GM23338 (cell line): ENCODE measurements at regions not wholly inside any gene's neighbourhood (a gene's known extent, or its start where the extent isn't known, plus 50 kb on each side); places are given as distances from the start of the nearest gene placed in this dataset.

ENCODE experiments used
- ATAC-seq: fragments of 200-7000 bp; cut with Tn5 transposase; 3 replicates; pipeline ENCODE4 v1.9.1; 2020
- DNase-seq: peaks from one replicate; pipeline ENCODE4 v3.0.0-alpha.2; 2015; ENCODE audit warnings: low spot score
- H2AFZ ChIP-seq: fragments of 200-600 bp; sonication (generic); 2 replicates; pipeline ENCODE4 v1.8.0; 2016; ENCODE audit warnings: antibody characterized with exemption, mild to moderate bottlenecking, moderate library complexity
- H3F3A ChIP-seq: fragments of 200-600 bp; sonication (generic); replicated peaks from 2 replicates; pipeline ENCODE4 v1.8.0; 2017; ENCODE audit warnings: antibody characterized with exemption, mixed run types, low read depth
- H3K27ac ChIP-seq: fragments of 200-600 bp; sonication (generic); 2 replicates; pipeline ENCODE4 v1.6.1; 2016; ENCODE audit warnings: low read depth
- H3K27me3 ChIP-seq: fragments of 200-600 bp; sonication (generic); 2 replicates; pipeline ENCODE4 v1.8.0; 2016; ENCODE audit warnings: mild to moderate bottlenecking, mixed run types, moderate library complexity; ENCODE audit not compliant: insufficient read depth
- H3K36me3 ChIP-seq: fragments of 200-600 bp; sonication (generic); 2 replicates; pipeline ENCODE4 v1.8.0; 2016; ENCODE audit warnings: mild to moderate bottlenecking; ENCODE audit not compliant: insufficient read depth
- H3K4me1 ChIP-seq: fragments of 200-600 bp; sonication (generic); 2 replicates; pipeline ENCODE4 v1.8.0; 2016; ENCODE audit warnings: mild to moderate bottlenecking, moderate library complexity; ENCODE audit not compliant: insufficient read depth
- H3K4me2 ChIP-seq: fragments of 200-600 bp; sonication (generic); 2 replicates; pipeline ENCODE4 v1.7.1; 2017; ENCODE audit warnings: mixed run types
- H3K4me3 ChIP-seq: fragments of 200-600 bp; sonication (generic); 2 replicates; pipeline ENCODE4 v1.6.1; 2016; ENCODE audit warnings: mixed run types
- H3K79me2 ChIP-seq: fragments of 200-600 bp; sonication (generic); replicated peaks from 2 replicates; pipeline ENCODE4 v1.8.0; 2017; ENCODE audit warnings: mild to moderate bottlenecking; ENCODE audit not compliant: insufficient read depth
- H3K9me2 ChIP-seq: fragments of 200-600 bp; sonication (generic); 2 replicates; pipeline ENCODE4 v1.8.0; 2017; ENCODE audit not compliant: insufficient read depth
- H4K20me1 ChIP-seq: fragments of 200-600 bp; sonication (generic); replicated peaks from 2 replicates; pipeline ENCODE4 v1.8.0; 2017; ENCODE audit warnings: mild to moderate bottlenecking; ENCODE audit not compliant: insufficient read depth
- H3K27ac Mint-ChIP-seq: 2 replicates; pipeline ENCODE4 v1.8.0; 2020; ENCODE audit warnings: inconsistent platforms, mild to moderate bottlenecking, moderate library complexity, mixed read lengths
- H3K27me3 Mint-ChIP-seq: 3 replicates; pipeline ENCODE4 v1.8.0; 2022; ENCODE audit warnings: low read depth, mild to moderate bottlenecking, moderate library complexity, mixed read lengths, inconsistent platforms; ENCODE audit not compliant: insufficient read depth, poor library complexity
- H3K36me3 Mint-ChIP-seq: 3 replicates; pipeline ENCODE4 v1.8.0; 2021; ENCODE audit warnings: low read depth, mild to moderate bottlenecking, inconsistent platforms, moderate library complexity, mixed read lengths
- H3K4me1 Mint-ChIP-seq: 3 replicates; pipeline ENCODE4 v1.8.0; 2020; ENCODE audit warnings: mild to moderate bottlenecking, inconsistent platforms, mixed read lengths
- H3K4me3 Mint-ChIP-seq: 3 replicates; pipeline ENCODE4 v1.8.0; 2021; ENCODE audit warnings: moderate library complexity, mild to moderate bottlenecking, inconsistent platforms, mixed read lengths
- H3K9me3 Mint-ChIP-seq: 3 replicates; pipeline ENCODE4 v1.8.0; 2020; ENCODE audit warnings: moderate library complexity, mild to moderate bottlenecking, inconsistent platforms, mixed read lengths
- CREB1 ChIP-seq: fragments of 250-450 bp; sonication (Bioruptor Pico); IDR thresholded peaks from 2 replicates; pipeline ENCODE4 v1.5.0; 2020; ENCODE audit warnings: low read depth, mild to moderate bottlenecking, moderate library complexity
- CTCF ChIP-seq, 2 experiments: fragments of 200-600 bp in 1 of 2; sonication (generic) in 1 of 2; conservative IDR thresholded peaks; 2 replicates each; pipeline versions ENCODE4 v1.5.1 to v1.6.1; 2016 to 2017; ENCODE audit warnings: antibody characterized with exemption in 2 of 2, low read depth in 2 of 2, mild to moderate bottlenecking in 2 of 2, moderate library complexity in 1 of 2
- ETS1 ChIP-seq: IDR thresholded peaks from 2 replicates; pipeline ENCODE4 v1.6.1; 2016; ENCODE audit warnings: antibody characterized with exemption
- EZH2 ChIP-seq: fragments of 200-600 bp; sonication (generic); IDR thresholded peaks from one replicate; pipeline ENCODE4 v1.8.0; 2017; ENCODE audit warnings: antibody characterized with exemption, mild to moderate bottlenecking, low read depth; ENCODE audit not compliant: unreplicated experiment
- EZH2phosphoT487 ChIP-seq: fragments of 200-600 bp; sonication (generic); IDR thresholded peaks from one replicate; pipeline ENCODE4 v1.8.1; 2018; ENCODE audit warnings: antibody characterized with exemption; ENCODE audit not compliant: unreplicated experiment
- JUNB ChIP-seq: IDR thresholded peaks from one replicate; pipeline ENCODE4 v1.6.1; 2016; ENCODE audit warnings: antibody characterized with exemption; ENCODE audit not compliant: unreplicated experiment
- NANOG ChIP-seq: IDR thresholded peaks from 2 replicates; pipeline ENCODE4 v1.6.1; 2016; ENCODE audit warnings: antibody characterized with exemption, borderline replicate concordance
- POLR2AphosphoS5 ChIP-seq: IDR thresholded peaks from 2 replicates; pipeline ENCODE4 v1.6.1; 2016; ENCODE audit warnings: antibody characterized with exemption, low read depth
- REST ChIP-seq: IDR thresholded peaks from one replicate; pipeline ENCODE4 v1.6.1; 2018; ENCODE audit warnings: antibody characterized with exemption; ENCODE audit not compliant: unreplicated experiment
- STAT1 ChIP-seq: IDR thresholded peaks from one replicate; pipeline ENCODE4 v1.6.1; 2016; ENCODE audit warnings: antibody characterized with exemption; ENCODE audit not compliant: unreplicated experiment
- ZNF114 ChIP-seq: fragments of 250-450 bp; sonication (Bioruptor Pico); IDR thresholded peaks from 2 replicates; pipeline ENCODE4 v1.5.0; 2020; ENCODE audit warnings: mild to moderate bottlenecking, moderate library complexity
- ZNF331 ChIP-seq: fragments of 250-450 bp; sonication (Bioruptor Pico); IDR thresholded peaks from 2 replicates; pipeline ENCODE4 v1.5.0; 2020; ENCODE audit warnings: low read depth, mild to moderate bottlenecking, moderate library complexity
- ZNF462 ChIP-seq: fragments of 250-450 bp; sonication (Bioruptor Pico); IDR thresholded peaks from 2 replicates; pipeline ENCODE4 v1.5.0; 2020; ENCODE audit warnings: mild to moderate bottlenecking, moderate library complexity

GRCh38 chr12:114598111-114598510 is 85.9 kb downstream of the TBX3 start:
- Histone ChIP-seq H3K79me2 (no peaks in the 10 kb centered on the region), H3K4me2 (no peak overlapping the region), H3K4me1 (no peaks in the 10 kb centered on the region), H3K27me3 (no peaks in the 10 kb centered on the region), H3K36me3 (no peaks in the 10 kb centered on the region), H3K9me2 (0 out of 2 replicates have a peak, but pooled peaks cover 3% of the 10 kb centered on the region), H3K4me3 (no peak overlapping the region), H3K27ac (no peak overlapping the region), H2AFZ (0 out of 2 replicates have a peak overlapping the region, but pooled peaks have one; percentile 72), H4K20me1 (no peaks in the 10 kb centered on the region), H3F3A (no peaks in the 10 kb centered on the region)
- DNase-seq (no peak), ATAC-seq (no peak)
- H3K4me3 Mint-ChIP-seq: no peak overlapping the region
- H3K27me3 Mint-ChIP-seq: peaks cover 4% of the 10 kb centered on the region
- peaks cover 43% of the 10 kb centered on the region for H3K9me3 Mint-ChIP-seq
- peaks cover 2% of the 10 kb centered on the region; the same call in 1 of the 3 replicates for H3K4me1 Mint-ChIP-seq
- peaks cover 19% of the 10 kb centered on the region; the same call in 2 of the 3 replicates for H3K36me3 Mint-ChIP-seq
- H3K27ac Mint-ChIP-seq: no peak overlapping the region
- TF ChIP-seq EZH2phosphoT487: no peak
- TF ChIP-seq ZNF462 (CRISPR knock-in tag): no peak
- no peak for TF ChIP-seq NANOG
- TF ChIP-seq STAT1: no peak
- no peak for TF ChIP-seq REST
- TF ChIP-seq POLR2AphosphoS5: no peak
- TF ChIP-seq ZNF114 (CRISPR knock-in tag): no peak
- TF ChIP-seq EZH2: no peak
- no peak for TF ChIP-seq ETS1
- no peak for TF ChIP-seq JUNB
- TF ChIP-seq ZNF331 (CRISPR knock-in tag): no peak
- no peak for TF ChIP-seq CREB1 (CRISPR knock-in tag)
- no peak for TF ChIP-seq CTCF (conservative IDR thresholded peaks at IDR 0.05; ENCODE audit: low read depth in 2 of 2)
